ENCODE measurements at regions not wholly inside any gene's neighbourhood (a gene's known extent, or its start where the extent isn't known, plus 50 kb on each side); places are given as distances from the start of the nearest gene placed in this dataset.

DNA sequence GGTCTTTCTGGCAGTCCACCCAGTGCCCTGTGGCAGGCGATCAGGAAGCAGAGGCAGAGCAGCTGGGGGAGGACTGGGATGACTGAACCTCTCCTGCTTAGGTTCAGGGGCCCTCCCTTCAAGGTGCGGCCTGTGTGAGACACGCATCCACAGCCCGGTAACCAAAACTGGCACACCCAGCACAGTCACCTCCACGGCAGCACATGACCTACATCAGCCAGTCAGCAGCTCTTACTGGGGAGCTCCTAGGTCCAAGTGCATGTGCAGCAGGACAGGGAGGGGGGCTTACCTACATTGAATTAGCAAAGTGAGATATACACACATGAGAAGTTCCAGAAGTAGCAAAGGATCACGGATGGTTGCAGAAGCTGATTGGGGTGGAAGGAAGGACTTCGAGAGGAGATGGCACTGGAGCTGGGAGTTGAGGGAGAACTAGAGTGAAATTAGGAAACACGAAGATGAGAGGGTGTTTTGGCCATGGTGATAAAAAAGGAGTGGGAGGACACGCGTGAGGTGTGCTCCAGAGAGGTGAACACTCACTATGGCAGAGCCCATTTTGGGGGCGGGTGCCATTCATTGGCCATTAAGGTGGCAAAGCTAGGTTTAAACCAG is 51.4 kb upstream of the IRF2BP2 start:
- CTCF ChIA-PET, result interaction anchor here (0.6 kb wide), 1 partner anchor 371 kb away, joined by 4 read pairs; no protein-coding TSS in a partner anchor
- POLR2A ChIA-PET, result no interaction called here

- CTCF ChIA-PET, result no interaction called here
- POLR2A ChIA-PET, result no interaction called here
Observed at GRCh38 chr1:234660536-234661316, 50.7 kb upstream of the IRF2BP2 start.

Data from activated CD8-positive, alpha-beta memory T cell treated with anti-CD3 and anti-CD28 coated beads for 36 hours (primary cell).